ENCODE measurements at regions not wholly inside any gene's neighbourhood (a gene's known extent, or its start where the extent isn't known, plus 50 kb on each side); places are given as distances from the start of the nearest gene placed in this dataset.

GRCh38 chr4:95929448-95930064 lies 89.7 kb downstream of the PDHA2 start:
- Histone ChIP-seq H3K14ac (replicated peaks; ENCODE audit: low read depth, low read length) (no peak overlapping the region), H2AK9ac (replicated peaks; ENCODE audit: low read depth, low read length, poor library complexity) (no peak overlapping the region), H2BK120ac (ENCODE audit: low read depth, low read length) (no peak overlapping the region), H2AK5ac (ENCODE audit: low read depth, low read length) (no peak overlapping the region), H3K79me1 (ENCODE audit: low read depth in 1 of 2, low read length in 2 of 2) (no peaks in the 10 kb centered on the region), H3K4me2 (ENCODE audit: low read depth, low read length) (no peak overlapping the region), H2BK5ac (ENCODE audit: low read depth, low read length, poor library complexity, severe bottlenecking) (no peak overlapping the region), H3K4ac (ENCODE audit: low read depth, low read length) (no peak overlapping the region), H3K18ac (ENCODE audit: low read depth, low read length) (no peak overlapping the region), H2BK20ac (ENCODE audit: low read depth, low read length) (no peak overlapping the region), H3K9me1 (ENCODE audit: insufficient read depth, low read length) (no peaks in the 10 kb centered on the region), H3K27ac (ENCODE audit: insufficient read depth, low read length) (no peak overlapping the region), H4K8ac (ENCODE audit: low read depth in 2 of 2, low read length in 2 of 2) (no peak overlapping the region), H3K23ac (ENCODE audit: low read depth, low read length) (no peak overlapping the region), H3K9ac (ENCODE audit: low read depth, low read length) (no peak overlapping the region), H3K4me3 (ENCODE audit: insufficient read depth, low read depth, low read length) (no peak overlapping the region), H3K27me3 (ENCODE audit: control insufficient read depth, insufficient read depth, low read length) (no peaks in the 10 kb centered on the region), H3K56ac (ENCODE audit: extremely low read depth, insufficient read depth, low read length) (no peak overlapping the region), H2BK15ac (ENCODE audit: low read depth, low read length) (no peak overlapping the region), H3K4me1 (ENCODE audit: control insufficient read depth, insufficient read depth, low read length) (no peaks in the 10 kb centered on the region), H4K91ac (ENCODE audit: insufficient read depth, low read depth, low read length) (no peak overlapping the region), H3K9me3 (ENCODE audit: control insufficient read depth, insufficient read depth, low read length) (peaks cover 6% of the 10 kb centered on the region), H3K36me3 (ENCODE audit: control insufficient read depth, insufficient read depth, low read length) (no peaks in the 10 kb centered on the region), H4K5ac (ENCODE audit: low read depth, low read length) (no peak overlapping the region), H2AFZ (replicated peaks; ENCODE audit: low read length, poor library complexity) (no peak overlapping the region), H4K20me1 (ENCODE audit: insufficient read depth, low read length) (no peaks in the 10 kb centered on the region)
- intact Hi-C loops (cut with micrococcal nuclease), result no loop called here
- no CpG with 5 or more reads among the region's 1 CpG for WGBS, 2 experiments (ENCODE audit: extremely low coverage in 2 of 2, insufficient read length in 1 of 2)
- DNase-seq (no peak), ATAC-seq (ENCODE audit: low read depth) (no peak)
- in situ Hi-C loops (cut with MboI; ENCODE audit: low sequenced_read_pairs), result no loop called here
- no peak for TF ChIP-seq CEBPB (IDR thresholded peaks at IDR 0.05; ENCODE audit: low read depth, low read length)
- no peak for TF ChIP-seq RCOR1 (IDR thresholded peaks at IDR 0.05; ENCODE audit: insufficient replicate concordance, low read length)
- TF ChIP-seq USF2 (IDR thresholded peaks at IDR 0.05; ENCODE audit: low read depth, low read length), result no peak
- TF ChIP-seq MAZ (IDR thresholded peaks at IDR 0.05; ENCODE audit: borderline replicate concordance, low read depth, low read length), result no peak
- no peak for TF ChIP-seq SMC3 (IDR thresholded peaks at IDR 0.05; ENCODE audit: low read depth, low read length)
- TF ChIP-seq NFE2L2 (IDR thresholded peaks at IDR 0.05; ENCODE audit: low read depth, low read length), result no peak
- TF ChIP-seq RAD21 (IDR thresholded peaks at IDR 0.05; ENCODE audit: low read length), result no peak
- TF ChIP-seq BHLHE40 (IDR thresholded peaks at IDR 0.05; ENCODE audit: low read depth, low read length), result no peak
- no peak for TF ChIP-seq MXI1 (IDR thresholded peaks at IDR 0.05; ENCODE audit: borderline replicate concordance, low read depth, low read length)
- TF ChIP-seq MAFK (IDR thresholded peaks at IDR 0.05; ENCODE audit: low read depth, low read length), result no peak
- no peak for TF ChIP-seq CHD1 (IDR thresholded peaks at IDR 0.05; ENCODE audit: low read depth, low read length)
- no peak for TF ChIP-seq ELK1 (IDR thresholded peaks at IDR 0.05; ENCODE audit: borderline replicate concordance, low read depth, low read length)
- BruUV-seq (replicated peaks), result no TSS peak
- CTCF ChIA-PET, result no interaction called here
- POLR2A ChIA-PET (ENCODE audit: unreplicated experiment), result no interaction called here
- dilution Hi-C loops (cut with HindIII; ENCODE audit: low sequenced_read_pairs, unreplicated experiment), result no loop called here
